Hepatocyte (in vitro differentiated cells): ENCODE measurements at regions not wholly inside any gene's neighbourhood (a gene's known extent, or its start where the extent isn't known, plus 50 kb on each side); places are given as distances from the start of the nearest gene placed in this dataset.

Experiments used
- EZH2phosphoT487 ChIP-seq: fragments of 200-600 bp; sonication (generic); IDR thresholded peaks from one replicate; pipeline ENCODE4 v1.6.1; 2018; ENCODE audit warnings: antibody characterized with exemption, mild to moderate bottlenecking, low read depth, moderate library complexity; ENCODE audit not compliant: unreplicated experiment, severe bottlenecking
- TF ChIP-seq, protein P1 (sequence below): fragments of 200-600 bp; sonication (generic); IDR thresholded peaks from 2 replicates; pipeline ENCODE4 v1.5.1; 2016; ENCODE audit warnings: antibody characterized with exemption, mild to moderate bottlenecking; ENCODE audit not compliant: poor library complexity

DNA sequence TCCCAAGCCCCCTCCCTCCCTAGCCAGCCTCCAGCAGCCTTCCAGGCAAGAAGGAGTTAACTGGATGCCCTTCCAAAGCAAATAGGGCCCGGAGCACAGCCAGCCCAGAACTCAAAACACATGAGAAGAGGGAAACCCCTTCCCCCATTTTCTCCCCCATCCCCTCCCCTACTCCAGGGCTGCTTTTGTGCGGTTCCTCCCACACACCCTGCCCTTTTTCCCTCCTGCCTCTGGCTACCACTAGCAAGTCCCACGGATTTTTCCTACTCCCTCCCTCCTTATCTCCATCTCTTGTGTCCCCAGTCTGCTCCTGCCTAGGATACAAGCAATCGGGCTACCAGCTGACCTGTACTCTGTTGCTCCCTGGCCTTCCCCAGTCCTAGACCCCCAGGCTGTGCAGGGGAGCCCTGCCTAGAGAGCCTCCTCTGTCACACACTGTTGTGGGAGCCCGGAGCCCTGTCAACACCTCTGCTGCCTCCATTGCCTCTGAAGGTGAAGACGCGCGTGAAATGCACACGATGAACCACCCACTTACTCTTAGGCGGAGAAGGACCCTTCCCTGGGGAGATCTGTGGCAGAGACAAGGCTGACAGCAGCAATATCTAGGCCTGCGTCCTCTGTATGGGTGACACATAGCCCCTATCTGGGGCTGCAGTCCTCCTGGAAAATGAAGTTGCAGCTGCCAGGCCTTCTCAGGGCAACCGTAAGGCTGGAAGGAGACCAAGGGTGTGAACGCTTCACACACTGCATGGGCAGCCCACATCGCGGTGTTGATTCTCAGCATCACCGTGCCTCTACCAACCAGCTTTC, 282.8 kb downstream of the MN1 start:
- TF ChIP-seq, protein P1, sequence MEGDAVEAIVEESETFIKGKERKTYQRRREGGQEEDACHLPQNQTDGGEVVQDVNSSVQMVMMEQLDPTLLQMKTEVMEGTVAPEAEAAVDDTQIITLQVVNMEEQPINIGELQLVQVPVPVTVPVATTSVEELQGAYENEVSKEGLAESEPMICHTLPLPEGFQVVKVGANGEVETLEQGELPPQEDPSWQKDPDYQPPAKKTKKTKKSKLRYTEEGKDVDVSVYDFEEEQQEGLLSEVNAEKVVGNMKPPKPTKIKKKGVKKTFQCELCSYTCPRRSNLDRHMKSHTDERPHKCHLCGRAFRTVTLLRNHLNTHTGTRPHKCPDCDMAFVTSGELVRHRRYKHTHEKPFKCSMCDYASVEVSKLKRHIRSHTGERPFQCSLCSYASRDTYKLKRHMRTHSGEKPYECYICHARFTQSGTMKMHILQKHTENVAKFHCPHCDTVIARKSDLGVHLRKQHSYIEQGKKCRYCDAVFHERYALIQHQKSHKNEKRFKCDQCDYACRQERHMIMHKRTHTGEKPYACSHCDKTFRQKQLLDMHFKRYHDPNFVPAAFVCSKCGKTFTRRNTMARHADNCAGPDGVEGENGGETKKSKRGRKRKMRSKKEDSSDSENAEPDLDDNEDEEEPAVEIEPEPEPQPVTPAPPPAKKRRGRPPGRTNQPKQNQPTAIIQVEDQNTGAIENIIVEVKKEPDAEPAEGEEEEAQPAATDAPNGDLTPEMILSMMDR = no peak
- no peak for TF ChIP-seq EZH2phosphoT487
